B cell (primary cell): ENCODE measurements at regions not wholly inside any gene's neighbourhood (a gene's known extent, or its start where the extent isn't known, plus 50 kb on each side); places are given as distances from the start of the nearest gene placed in this dataset.

Experiments used
- ATAC-seq: fragments of 200-7000 bp; cut with Tn5 transposase; one replicate; pipeline ENCODE4 v1.10.0; 2021; ENCODE audit warnings: low read depth, mild to moderate bottlenecking, moderate number of reproducible peaks, moderate library complexity
- CTCF ChIA-PET: fragments of 350-600 bp; sonication (Branson Sonifier 250); formaldehyde crosslinking; loops from one replicate; lab custom pipeline; 2021; ENCODE audit warnings: antibody characterized with exemption, inconsistent platforms; lab: Charles Lee
- POLR2A ChIA-PET: fragments of 350-600 bp; sonication (Branson Sonifier 250); formaldehyde crosslinking; loops from one replicate; lab custom pipeline; 2021; ENCODE audit warnings: antibody characterized with exemption; lab: Charles Lee
- DNase-seq: peaks from one replicate; pipeline ENCODE4 v3.0.0; 2013
- H2AFZ ChIP-seq: 2 replicates; pipeline ENCODE4 v1.6.1; 2012; ENCODE audit warnings: mild to moderate bottlenecking, low read depth, low read length; ENCODE audit not compliant: insufficient read depth, poor library complexity, severe bottlenecking
- H3K27ac ChIP-seq, 2 donors: 1 replicate in 1 of 2; 2 replicates in 1 of 2; pipeline ENCODE4 v1.5.1; 2012 to 2013; ENCODE audit warnings: low read length in 2 of 2, mild to moderate bottlenecking in 2 of 2, moderate library complexity in 1 of 2
- H3K27me3 ChIP-seq, 4 experiments: fragments of 200-600 bp in 1 of 4; sonication (generic) in 1 of 4; replicated peaks in 1 of 4; 1 replicate in 2 of 4; 2 replicates in 2 of 4; pipeline versions ENCODE4 v1.6.1 to v1.7.0; 2013 to 2016; ENCODE audit warnings: low read length in 3 of 4, mild to moderate bottlenecking in 2 of 4, mixed read lengths in 1 of 4, moderate library complexity in 1 of 4; ENCODE audit not compliant: insufficient read depth in 4 of 4, control insufficient read depth in 3 of 4; ENCODE audit errors: control extremely low read depth in 1 of 4
- H3K36me3 ChIP-seq, 2 experiments: replicated peaks in 1 of 2; 1 replicate in 1 of 2; 2 replicates in 1 of 2; pipeline versions ENCODE4 v1.6.1 to v1.7.1; 2013; ENCODE audit warnings: low read length in 1 of 2; ENCODE audit not compliant: insufficient read depth in 2 of 2, control insufficient read depth in 1 of 2; ENCODE audit errors: control extremely low read depth in 1 of 2, extremely low read depth in 1 of 2
- H3K4me1 ChIP-seq, 2 donors: fragments of 200-600 bp in 1 of 2; sonication (generic) in 1 of 2; 1 replicate in 1 of 2; 2 replicates in 1 of 2; pipeline versions ENCODE4 v1.5.1 to v1.6.1; 2013 to 2017; ENCODE audit warnings: low read length in 2 of 2; ENCODE audit not compliant: control insufficient read depth in 2 of 2, insufficient read depth in 2 of 2
- H3K4me2 ChIP-seq: replicated peaks from 2 replicates; pipeline ENCODE3; 2012; ENCODE audit warnings: mild to moderate bottlenecking, low read depth, low read length; ENCODE audit not compliant: poor library complexity, severe bottlenecking
- H3K4me3 ChIP-seq, 5 experiments: fragments of 200-600 bp in 1 of 5; sonication (generic) in 1 of 5; 1 replicate in 3 of 5; 2 replicates in 2 of 5; pipeline versions ENCODE4 v1.5.1 to v1.7.0; 2011 to 2016; ENCODE audit warnings: low read length in 4 of 5, mild to moderate bottlenecking in 4 of 5, low read depth in 2 of 5, control low read depth in 1 of 5, moderate library complexity in 1 of 5; ENCODE audit not compliant: insufficient read depth in 1 of 5; ENCODE audit errors: control extremely low read depth in 1 of 5, extremely low read depth in 1 of 5
- H3K79me2 ChIP-seq: fragments of 200-600 bp; sonication (generic); one replicate; pipeline ENCODE4 v1.6.0; 2016; ENCODE audit warnings: low read length; ENCODE audit not compliant: control insufficient read depth, insufficient read depth
- H3K9ac ChIP-seq: fragments of 200-600 bp; sonication (generic); 2 replicates; pipeline ENCODE4 v1.6.1; 2017; ENCODE audit warnings: mild to moderate bottlenecking, low read length, moderate library complexity
- H3K9me3 ChIP-seq, 3 donors: one replicate each; pipeline versions ENCODE4 v1.6.1 to v1.7.1; 2013; ENCODE audit warnings: low read length in 2 of 3; ENCODE audit not compliant: control insufficient read depth in 2 of 3, insufficient read depth in 1 of 3; ENCODE audit errors: control extremely low read depth in 1 of 3
- H4K20me1 ChIP-seq: 2 replicates; pipeline ENCODE4 v1.6.0; 2012; ENCODE audit warnings: mild to moderate bottlenecking, low read length; ENCODE audit not compliant: insufficient read depth, control insufficient read depth, poor library complexity, severe bottlenecking
- H3K27ac Mint-ChIP-seq: one replicate; pipeline ENCODE4 v1.8.0; 2021; ENCODE audit warnings: mixed read lengths
- H3K27me3 Mint-ChIP-seq: one replicate; pipeline ENCODE4 v1.8.0; 2021; ENCODE audit warnings: mixed read lengths
- H3K4me1 Mint-ChIP-seq: one replicate; pipeline ENCODE4 v1.8.0; 2021; ENCODE audit warnings: mixed read lengths
- H3K4me3 Mint-ChIP-seq: one replicate; pipeline ENCODE4 v1.8.0; 2021; ENCODE audit warnings: mixed read lengths
- H3K9me3 Mint-ChIP-seq: one replicate; pipeline ENCODE4 v1.8.0; 2022; ENCODE audit warnings: mixed read lengths; ENCODE audit not compliant: insufficient read depth
- EZH2 ChIP-seq: IDR thresholded peaks from 2 replicates; pipeline ENCODE4 v1.6.1; 2012; ENCODE audit warnings: borderline replicate concordance, low read depth, mild to moderate bottlenecking, moderate library complexity, low read length; ENCODE audit not compliant: insufficient read depth, poor library complexity, severe bottlenecking
- WGBS: methylation state at CpG from one replicate; pipeline ENCODE4 v1.1.5; 2013; ENCODE audit warnings: missing lambda C conversion rate; ENCODE audit not compliant: insufficient coverage; 5-methylcytosine and 5-hydroxymethylcytosine counted together
- intact Hi-C: fragments of 100-400 bp; cut with micrococcal nuclease; formaldehyde crosslinking; loops from one replicate; pipeline ENCODE4 v1.10.0; 2022
- TF ChIP-seq, protein P1 (sequence below): fragments of 200-600 bp; IDR thresholded peaks from one replicate; pipeline ENCODE4 v1.8.0; 2022; ENCODE audit warnings: antibody characterized with exemption, mild to moderate bottlenecking

DNA sequence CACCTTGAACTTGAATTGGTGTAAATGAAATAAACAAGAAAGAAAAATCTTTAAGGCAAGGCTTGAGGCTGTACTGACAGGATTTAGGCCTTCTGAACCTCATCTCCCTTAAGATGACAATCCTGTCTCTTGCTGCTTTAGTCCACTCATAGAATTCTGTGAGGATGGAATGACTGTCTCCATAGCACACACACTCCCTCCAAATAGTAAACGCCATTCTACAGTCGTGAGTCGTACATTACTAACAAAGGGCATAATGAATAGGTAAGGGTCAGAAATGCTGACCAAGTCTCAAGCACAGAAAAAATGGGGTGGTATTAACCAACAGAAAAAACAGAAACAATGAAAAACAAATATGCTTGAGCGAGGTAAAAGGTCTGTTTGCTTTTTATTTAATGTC lies 71.8 kb upstream of the SIMC1 start:
- Mint-ChIP-seq H3K27ac (no peak overlapping the region), H3K4me3 (no peak overlapping the region), H3K27me3 (peaks cover 57% of the 10 kb centered on the region), H3K9me3 (no peaks in the 10 kb centered on the region), H3K4me1 (no peaks in the 10 kb centered on the region)
- ChIA-PET CTCF (no interaction called here), POLR2A (no interaction called here)
- H3K27ac ChIP-seq: no peak overlapping the region
- no peak overlapping the region for H3K4me3 ChIP-seq
- no CpG with 5 or more reads among the region's 4 CpGs for WGBS
- no peak for DNase-seq
- no peaks in the 10 kb centered on the region for H3K79me2 ChIP-seq
- no peaks in the 10 kb centered on the region for H3K4me1 ChIP-seq
- no peak overlapping the region for H3K9ac ChIP-seq
- no peaks in the 10 kb centered on the region for H3K9me3 ChIP-seq
- ATAC-seq: no peak
- H4K20me1 ChIP-seq: no peaks in the 10 kb centered on the region
- H3K4me2 ChIP-seq: no peak overlapping the region
- intact Hi-C loops: no loop called here
- no peak overlapping the region for H2AFZ ChIP-seq
- TF ChIP-seq EZH2: no peak
- TF ChIP-seq, protein P1, sequence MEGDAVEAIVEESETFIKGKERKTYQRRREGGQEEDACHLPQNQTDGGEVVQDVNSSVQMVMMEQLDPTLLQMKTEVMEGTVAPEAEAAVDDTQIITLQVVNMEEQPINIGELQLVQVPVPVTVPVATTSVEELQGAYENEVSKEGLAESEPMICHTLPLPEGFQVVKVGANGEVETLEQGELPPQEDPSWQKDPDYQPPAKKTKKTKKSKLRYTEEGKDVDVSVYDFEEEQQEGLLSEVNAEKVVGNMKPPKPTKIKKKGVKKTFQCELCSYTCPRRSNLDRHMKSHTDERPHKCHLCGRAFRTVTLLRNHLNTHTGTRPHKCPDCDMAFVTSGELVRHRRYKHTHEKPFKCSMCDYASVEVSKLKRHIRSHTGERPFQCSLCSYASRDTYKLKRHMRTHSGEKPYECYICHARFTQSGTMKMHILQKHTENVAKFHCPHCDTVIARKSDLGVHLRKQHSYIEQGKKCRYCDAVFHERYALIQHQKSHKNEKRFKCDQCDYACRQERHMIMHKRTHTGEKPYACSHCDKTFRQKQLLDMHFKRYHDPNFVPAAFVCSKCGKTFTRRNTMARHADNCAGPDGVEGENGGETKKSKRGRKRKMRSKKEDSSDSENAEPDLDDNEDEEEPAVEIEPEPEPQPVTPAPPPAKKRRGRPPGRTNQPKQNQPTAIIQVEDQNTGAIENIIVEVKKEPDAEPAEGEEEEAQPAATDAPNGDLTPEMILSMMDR: no peak
- H3K36me3 ChIP-seq: no peaks in the 10 kb centered on the region
- peaks cover 0 to 8% (median 5%) of the 10 kb centered on the region in 4 experiments for H3K27me3 ChIP-seq

DNA sequence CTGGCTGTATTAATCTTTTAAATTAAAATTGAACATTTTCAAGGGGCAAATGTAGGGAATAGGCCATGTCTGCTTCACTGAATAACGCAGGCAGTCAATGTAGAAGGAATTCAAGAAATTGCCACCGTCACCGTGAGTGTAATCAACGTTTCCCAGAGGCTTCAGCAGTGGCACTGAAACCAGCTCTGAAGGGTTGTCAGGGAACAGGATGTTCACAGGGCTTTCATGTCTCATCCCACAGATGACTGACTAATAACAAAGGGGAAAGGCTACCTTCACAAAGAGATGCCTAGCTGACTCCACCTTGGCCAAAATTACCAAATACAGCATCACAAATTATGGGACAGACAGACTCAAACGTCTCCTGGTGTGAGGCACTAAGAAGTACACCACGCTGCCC lies 70.4 kb upstream of the SIMC1 start:
- Mint-ChIP-seq H3K9me3 (no peaks in the 10 kb centered on the region), H3K4me1 (no peaks in the 10 kb centered on the region), H3K27me3 (peaks cover 57% of the 10 kb centered on the region), H3K4me3 (no peak overlapping the region), H3K27ac (no peak overlapping the region)
- H3K9me3 ChIP-seq: no peaks in the 10 kb centered on the region
- DNase-seq (no peak), ATAC-seq (no peak)
- no peaks in the 10 kb centered on the region for H3K36me3 ChIP-seq
- no peak overlapping the region for H2AFZ ChIP-seq
- POLR2A ChIA-PET: no interaction called here
- peaks cover 0 to 5% (median 3%) of the 10 kb centered on the region in 4 experiments for H3K27me3 ChIP-seq
- H3K9ac ChIP-seq: no peak overlapping the region
- no peak for TF ChIP-seq EZH2
- TF ChIP-seq, protein P1: no peak
- intact Hi-C loops: no loop called here
- H3K4me1 ChIP-seq: no peaks in the 10 kb centered on the region
- no peaks in the 10 kb centered on the region for H4K20me1 ChIP-seq
- H3K79me2 ChIP-seq: no peaks in the 10 kb centered on the region
- no peak overlapping the region for H3K4me2 ChIP-seq
- CTCF ChIA-PET: no interaction called here
- WGBS: 52% methylated on average over 5 of the region's 6 CpGs
- no peak overlapping the region for H3K27ac ChIP-seq
- H3K4me3 ChIP-seq: no peak overlapping the region
